ENCODE measurements at regions not wholly inside any gene's neighbourhood (a gene's known extent, or its start where the extent isn't known, plus 50 kb on each side); places are given as distances from the start of the nearest gene placed in this dataset.

DNA sequence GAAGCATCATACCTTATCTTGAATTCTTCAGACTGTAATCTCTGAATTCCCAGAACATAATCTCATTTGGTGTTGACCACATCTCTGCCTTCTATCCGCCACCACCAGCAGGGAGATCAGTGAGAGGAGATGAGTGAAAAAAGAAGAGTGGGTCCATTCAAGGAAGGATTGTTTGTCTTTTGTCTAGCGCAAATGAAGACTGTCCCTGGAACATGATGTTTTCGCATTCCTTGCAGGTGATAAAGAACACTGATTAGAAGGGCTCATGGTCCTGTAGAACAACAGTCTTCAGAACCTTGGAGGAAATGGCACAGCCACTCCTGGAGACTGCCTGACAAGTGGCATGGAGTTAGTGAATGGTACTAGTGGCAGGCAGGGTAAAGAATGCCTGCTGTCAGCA, 869.6 kb downstream of the JRKL start:
- H3K9me3 ChIP-seq, result no peaks in the 10 kb centered on the region
- DNase-seq, result no peak
- no peaks in the 10 kb centered on the region for H3K4me1 ChIP-seq
- no peaks in the 10 kb centered on the region for H3K27me3 ChIP-seq (ENCODE audit: low read depth)
- H3K36me3 ChIP-seq, result no peaks in the 10 kb centered on the region
- no peak overlapping the region for H3K27ac ChIP-seq
- TF ChIP-seq, protein P1, sequence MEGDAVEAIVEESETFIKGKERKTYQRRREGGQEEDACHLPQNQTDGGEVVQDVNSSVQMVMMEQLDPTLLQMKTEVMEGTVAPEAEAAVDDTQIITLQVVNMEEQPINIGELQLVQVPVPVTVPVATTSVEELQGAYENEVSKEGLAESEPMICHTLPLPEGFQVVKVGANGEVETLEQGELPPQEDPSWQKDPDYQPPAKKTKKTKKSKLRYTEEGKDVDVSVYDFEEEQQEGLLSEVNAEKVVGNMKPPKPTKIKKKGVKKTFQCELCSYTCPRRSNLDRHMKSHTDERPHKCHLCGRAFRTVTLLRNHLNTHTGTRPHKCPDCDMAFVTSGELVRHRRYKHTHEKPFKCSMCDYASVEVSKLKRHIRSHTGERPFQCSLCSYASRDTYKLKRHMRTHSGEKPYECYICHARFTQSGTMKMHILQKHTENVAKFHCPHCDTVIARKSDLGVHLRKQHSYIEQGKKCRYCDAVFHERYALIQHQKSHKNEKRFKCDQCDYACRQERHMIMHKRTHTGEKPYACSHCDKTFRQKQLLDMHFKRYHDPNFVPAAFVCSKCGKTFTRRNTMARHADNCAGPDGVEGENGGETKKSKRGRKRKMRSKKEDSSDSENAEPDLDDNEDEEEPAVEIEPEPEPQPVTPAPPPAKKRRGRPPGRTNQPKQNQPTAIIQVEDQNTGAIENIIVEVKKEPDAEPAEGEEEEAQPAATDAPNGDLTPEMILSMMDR (IDR thresholded peaks at IDR 0.05), result no peak
- intact Hi-C loops (cut with DNase I), result no loop called here
- no peak for ATAC-seq
- no peak overlapping the region for H3K4me3 ChIP-seq

DNA sequence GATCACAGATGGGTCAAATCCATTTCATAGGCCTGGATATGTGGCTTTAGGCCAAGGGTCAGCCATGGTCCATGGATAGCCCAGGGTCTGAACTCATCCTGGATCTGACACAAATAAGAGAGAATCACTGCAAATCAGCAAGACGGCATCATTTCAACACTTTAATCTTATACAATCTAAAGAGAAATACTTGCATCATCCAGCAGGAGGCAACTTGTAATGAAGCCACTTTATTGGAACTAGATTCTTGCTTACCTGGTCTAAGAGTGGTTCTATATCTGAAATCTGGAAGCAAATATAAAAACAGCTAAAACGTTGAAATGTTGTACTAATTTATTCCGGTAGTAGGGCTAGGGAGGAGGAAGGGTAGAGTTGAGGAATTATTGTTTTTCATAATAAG, 870.1 kb downstream of the JRKL start:
- Histone ChIP-seq H3K4me3 (no peak overlapping the region), H3K27me3 (ENCODE audit: low read depth) (no peaks in the 10 kb centered on the region), H3K27ac (no peak overlapping the region), H3K36me3 (no peaks in the 10 kb centered on the region), H3K9me3 (no peaks in the 10 kb centered on the region), H3K4me1 (no peaks in the 10 kb centered on the region)
- ATAC-seq (no peak), DNase-seq (no peak)
- intact Hi-C loops (cut with DNase I), result no loop called here
- TF ChIP-seq, protein P1 (IDR thresholded peaks at IDR 0.05), result no peak

DNA sequence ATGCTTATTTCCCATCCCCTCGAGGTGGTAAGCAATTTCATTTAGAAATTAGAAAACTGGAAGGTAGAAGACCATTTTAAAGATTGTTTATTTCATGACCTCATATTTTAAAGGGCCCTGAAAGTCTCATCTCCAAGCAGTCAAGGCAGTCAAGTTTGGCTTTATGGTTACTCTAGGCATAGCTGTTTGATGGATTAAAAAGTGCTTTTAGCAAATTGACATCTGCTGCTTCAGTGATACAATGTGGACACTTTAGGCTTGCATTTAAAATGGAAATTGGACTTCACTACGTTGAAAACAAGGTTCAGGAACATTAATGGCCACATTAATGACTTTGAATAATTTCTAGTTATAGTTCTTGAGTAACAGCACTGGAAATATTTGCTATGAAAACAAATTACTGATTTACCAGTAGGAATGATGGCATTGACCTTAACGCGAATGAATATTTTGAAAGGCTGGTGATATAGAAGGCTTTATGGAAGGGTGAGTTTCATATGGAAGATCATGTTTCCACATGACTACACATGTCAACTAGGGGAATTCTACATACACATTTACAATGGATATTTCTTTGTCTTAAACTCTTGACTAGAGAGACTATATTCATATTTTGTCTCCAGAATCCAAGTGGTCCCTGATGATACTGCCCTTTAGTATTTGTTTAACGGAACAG, 873.5 kb downstream of the JRKL start:
- H3K4me3 ChIP-seq, result no peak overlapping the region
- no peaks in the 10 kb centered on the region for H3K36me3 ChIP-seq
- ATAC-seq (no peak), DNase-seq (no peak)
- no peaks in the 10 kb centered on the region for H3K9me3 ChIP-seq
- no peak overlapping the region for H3K27ac ChIP-seq
- H3K27me3 ChIP-seq (ENCODE audit: low read depth), result no peaks in the 10 kb centered on the region
- TF ChIP-seq, protein P1 (IDR thresholded peaks at IDR 0.05), result no peak
- intact Hi-C loops (cut with DNase I), result no loop called here
- H3K4me1 ChIP-seq, result no peaks in the 10 kb centered on the region

DNA sequence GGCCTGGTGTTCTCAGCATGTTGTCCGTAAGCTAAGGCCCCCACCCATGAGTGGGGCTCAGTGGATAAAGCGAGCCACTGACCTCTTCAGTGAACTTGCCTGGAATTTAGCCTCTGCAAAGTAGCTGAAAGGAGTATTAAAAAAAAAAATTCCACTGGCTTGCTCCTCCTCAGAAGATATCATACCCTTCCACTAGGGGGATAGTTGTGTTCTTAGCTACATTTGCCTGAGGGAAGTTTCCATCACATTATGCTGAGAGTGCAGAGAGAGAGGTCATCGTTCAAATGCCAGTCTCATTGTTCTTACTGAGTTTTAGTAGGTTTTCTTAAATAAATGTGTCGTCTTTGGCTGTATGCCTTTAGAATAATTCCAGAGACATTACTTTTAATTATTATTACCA, 879.7 kb downstream of the JRKL start:
- intact Hi-C loops (cut with DNase I), result no loop called here
- Histone ChIP-seq H3K36me3 (no peaks in the 10 kb centered on the region), H3K9me3 (peaks cover 9% of the 10 kb centered on the region), H3K27ac (no peak overlapping the region), H3K4me3 (no peak overlapping the region), H3K27me3 (ENCODE audit: low read depth) (no peaks in the 10 kb centered on the region), H3K4me1 (no peaks in the 10 kb centered on the region)
- no peak for ATAC-seq
- TF ChIP-seq, protein P1 (IDR thresholded peaks at IDR 0.05), result no peak
- no peak for DNase-seq

DNA sequence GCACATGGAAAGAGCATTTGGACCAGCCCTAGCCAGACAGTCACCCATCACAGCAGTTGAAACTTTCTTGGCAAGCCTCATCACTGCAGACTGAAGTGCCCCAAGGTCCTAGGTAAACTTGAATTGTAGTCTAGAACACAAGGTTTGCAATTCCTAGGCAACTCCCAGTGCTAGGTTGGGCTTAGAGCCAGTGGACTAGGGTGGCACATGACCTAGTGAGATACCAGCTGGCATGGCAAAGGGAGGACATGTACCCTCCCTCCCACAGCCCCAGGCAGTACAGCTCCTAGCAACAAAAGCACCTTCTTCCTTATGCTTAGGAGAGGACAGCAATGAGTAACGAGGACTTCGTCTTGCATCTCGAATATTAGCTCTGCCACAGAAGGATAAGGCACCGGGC, 889.5 kb downstream of the JRKL start:
- Histone ChIP-seq H3K27ac (no peak overlapping the region), H3K4me3 (no peak overlapping the region), H3K9me3 (peaks cover 12% of the 10 kb centered on the region), H3K36me3 (no peaks in the 10 kb centered on the region), H3K27me3 (ENCODE audit: low read depth) (no peaks in the 10 kb centered on the region), H3K4me1 (no peaks in the 10 kb centered on the region)
- peak; percentile 16 to 21 for ATAC-seq
- intact Hi-C loops (cut with DNase I), result no loop called here
- TF ChIP-seq, protein P1 (IDR thresholded peaks at IDR 0.05), result no peak
- no peak for DNase-seq
